BLaER1 treated with 17β-estradiol and CSF1 and Interleukin-3, amounts not matched to agents 10 nM and 100 nM (cell line): ENCODE measurements at regions not wholly inside any gene's neighbourhood (a gene's known extent, or its start where the extent isn't known, plus 50 kb on each side); places are given as distances from the start of the nearest gene placed in this dataset.

Experiments
- H3K27ac ChIP-seq, 11 experiments: shearing (Covaris generic); formaldehyde crosslinking; 2 replicates each; pipeline ENCODE4 v1.8.1; 2022
- H3K27me3 ChIP-seq, 11 experiments: shearing (Covaris generic); formaldehyde crosslinking; 2 replicates each; pipeline ENCODE4 v1.8.1; 2022
- H3K36me3 ChIP-seq, 11 experiments: shearing (Covaris generic); formaldehyde crosslinking; 2 replicates each; pipeline ENCODE4 v1.8.1; 2022
- H3K4me1 ChIP-seq, 10 experiments: shearing (Covaris generic); formaldehyde crosslinking; 2 replicates each; pipeline ENCODE4 v1.8.1; 2022
- H3K4me2 ChIP-seq, 11 experiments: shearing (Covaris generic); formaldehyde crosslinking; 2 replicates each; pipeline ENCODE4 v1.8.1; 2022
- H3K4me3 ChIP-seq, 10 experiments: shearing (Covaris generic); formaldehyde crosslinking; 2 replicates each; pipeline ENCODE4 v1.8.1; 2022
- H3K9ac ChIP-seq, 11 experiments: shearing (Covaris generic); formaldehyde crosslinking; 2 replicates each; pipeline ENCODE4 v1.8.1; 2022
- H3K9me3 ChIP-seq, 11 experiments: shearing (Covaris generic); formaldehyde crosslinking; replicated peaks in 1 of 11; 2 replicates each; pipeline ENCODE4 v1.8.1; 2022
- H4K20me1 ChIP-seq, 11 experiments: shearing (Covaris generic); formaldehyde crosslinking; 2 replicates each; pipeline ENCODE4 v1.8.1; 2022
- Cebpa-rat ChIP-seq, 11 experiments: shearing (Covaris generic); IDR thresholded peaks; 2 replicates each; pipeline ENCODE4 v1.8.1; 2022

DNA sequence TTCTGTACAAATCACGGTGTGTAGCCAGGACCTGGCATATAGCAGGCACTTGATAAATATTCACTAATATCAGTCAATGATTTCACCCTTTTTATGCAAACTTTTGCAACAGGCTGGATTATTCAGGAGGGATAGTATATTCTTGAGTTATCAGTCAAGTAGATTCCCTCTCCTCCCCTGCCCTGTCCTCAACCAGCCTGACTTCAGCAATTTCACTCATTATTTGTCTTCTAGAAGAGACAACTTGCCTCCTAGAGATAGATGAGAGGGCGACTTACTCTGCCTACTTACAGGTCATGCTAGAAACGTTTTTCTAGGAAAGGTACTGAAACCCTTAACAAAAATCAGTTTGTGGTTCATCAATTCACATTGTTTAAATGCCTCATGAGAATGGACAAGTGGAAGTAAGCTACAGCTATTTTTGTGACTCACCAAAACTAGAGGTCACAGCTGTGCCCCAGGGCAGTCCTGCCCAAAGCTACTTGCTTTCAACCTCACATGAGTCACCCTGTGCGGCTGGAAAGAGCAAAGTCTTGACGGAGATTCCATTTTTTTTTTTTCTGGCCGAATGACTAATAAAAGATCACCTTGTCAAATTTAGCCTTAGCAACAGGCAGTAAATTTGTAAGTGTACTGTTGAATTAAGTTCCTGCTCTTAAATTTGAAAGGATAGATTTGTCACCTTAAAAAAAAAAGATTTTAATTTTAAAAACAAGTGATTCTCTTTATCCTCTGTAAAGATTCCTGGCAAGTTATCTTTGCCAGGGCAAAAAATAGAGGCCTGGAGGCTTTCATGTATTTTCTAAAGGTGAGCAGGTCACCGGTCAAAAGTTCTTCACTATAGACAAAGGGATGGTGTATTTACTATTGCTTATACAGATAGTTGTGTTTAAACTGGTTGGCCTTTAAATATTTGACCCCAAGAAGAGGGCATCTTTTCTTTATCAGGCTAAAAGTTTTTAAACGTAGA lies 109.0 kb upstream of the SLC35G4 start:
- no peaks in the 10 kb centered on the region; a peak in 1 of 22 replicates for H4K20me1 ChIP-seq
- no peak for TF ChIP-seq Cebpa-rat (IDR thresholded peaks at IDR 0.05)
- peak overlapping the region in 8 of 11 experiments; percentile 4 to 69 (median 56); a peak in 14 of 22 replicates for H3K27ac ChIP-seq
- no peaks in the 10 kb centered on the region for H3K27me3 ChIP-seq
- H3K4me2 ChIP-seq, result peak overlapping the region; percentile 22 to 78 (median 55)
- H3K9ac ChIP-seq, result no peak overlapping the region; a peak in 2 of 22 replicates
- peaks cover 19 to 48% (median 37%) of the 10 kb centered on the region in 10 experiments for H3K4me1 ChIP-seq
- no peaks in the 10 kb centered on the region for H3K9me3 ChIP-seq
- no peaks in the 10 kb centered on the region for H3K36me3 ChIP-seq
- no peak overlapping the region for H3K4me3 ChIP-seq

DNA sequence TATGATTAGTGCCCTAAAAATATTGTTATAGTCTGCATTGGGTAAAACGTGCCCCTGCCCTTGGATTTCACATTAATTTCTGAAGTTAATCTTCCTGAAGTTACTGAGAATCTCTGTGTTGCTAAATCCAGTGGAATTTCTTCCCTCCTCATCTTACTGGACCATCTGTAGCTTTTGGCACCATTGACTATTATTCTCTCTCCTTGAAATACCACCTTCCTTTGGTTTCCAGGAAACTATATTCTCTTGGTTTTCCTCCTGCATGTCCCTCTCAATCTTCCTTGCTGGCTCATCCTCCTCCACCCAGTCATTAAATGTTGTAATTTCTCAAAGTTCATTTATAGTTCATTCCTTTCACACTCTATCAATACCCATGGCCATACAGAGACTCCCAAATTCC lies 110.6 kb upstream of the SLC35G4 start:
- Histone ChIP-seq H3K4me3 (no peak overlapping the region), H3K4me1 (peaks cover 19 to 48% (median 37%) of the 10 kb centered on the region in 10 experiments), H3K27me3 (no peaks in the 10 kb centered on the region), H3K9me3 (no peaks in the 10 kb centered on the region), H3K9ac (no peak overlapping the region), H3K36me3 (no peaks in the 10 kb centered on the region), H4K20me1 (no peaks in the 10 kb centered on the region), H3K27ac (peak overlapping the region in 1 of 11 experiments; percentile 67; a peak in 2 of 22 replicates), H3K4me2 (peak overlapping the region in 5 of 11 experiments; percentile 46 to 78 (median 63); a peak in 5 of 22 replicates)
- no peak for TF ChIP-seq Cebpa-rat (IDR thresholded peaks at IDR 0.05)

DNA sequence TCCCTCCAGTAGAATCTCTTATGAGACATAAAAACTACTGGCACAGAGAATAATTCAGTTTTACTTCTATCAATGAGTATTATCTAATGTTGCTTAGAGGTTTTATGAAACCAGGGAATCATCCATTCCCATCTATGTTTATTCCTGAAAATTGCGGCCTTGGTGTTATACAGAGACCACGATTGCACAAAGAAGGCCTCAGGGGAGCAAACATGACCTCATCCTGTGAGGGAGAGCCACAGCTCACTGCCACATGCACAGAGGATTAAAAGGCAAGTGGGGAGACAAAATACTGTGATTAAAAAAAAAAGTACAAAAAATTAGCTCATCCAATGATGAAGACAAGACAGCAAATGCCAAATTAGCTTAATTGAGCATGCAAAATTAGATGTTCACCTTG lies 111.8 kb upstream of the SLC35G4 start:
- H3K27me3 ChIP-seq, result no peaks in the 10 kb centered on the region
- peaks cover 19 to 48% (median 37%) of the 10 kb centered on the region in 10 experiments for H3K4me1 ChIP-seq
- peak overlapping the region in 9 of 11 experiments; percentile 24 to 78 (median 46); a peak in 16 of 22 replicates for H3K4me2 ChIP-seq

DNA sequence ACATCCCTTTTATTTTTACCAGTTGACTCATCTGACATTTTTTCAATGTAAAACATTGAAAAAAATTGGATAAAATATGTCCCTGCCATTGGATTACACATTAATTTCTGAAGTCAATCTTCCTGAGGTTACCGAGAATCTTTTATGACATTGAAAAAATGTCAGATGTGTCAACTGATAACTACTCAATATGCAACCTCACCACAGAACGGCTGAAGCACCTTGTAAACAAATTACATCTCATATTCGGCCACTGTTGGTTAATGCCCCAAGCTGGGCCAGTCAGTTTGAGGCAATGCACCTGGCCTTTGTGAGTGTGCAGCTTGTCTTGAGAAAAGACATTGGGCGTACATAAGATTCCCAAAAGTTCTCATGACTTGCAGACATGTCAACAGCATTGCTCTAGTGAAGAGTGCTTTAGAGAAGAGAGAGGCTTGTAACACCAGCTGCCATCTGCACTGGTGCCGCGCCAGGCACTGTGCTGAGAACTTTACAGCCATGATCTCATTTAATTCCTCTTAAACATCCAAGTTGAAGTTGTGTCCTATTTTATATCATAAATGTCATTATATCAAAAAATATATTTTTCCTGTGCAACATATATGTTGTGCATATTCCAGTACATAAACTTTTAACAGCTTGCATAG lies 112.7 kb upstream of the SLC35G4 start:
- no peak overlapping the region for H3K9ac ChIP-seq
- TF ChIP-seq Cebpa-rat (IDR thresholded peaks at IDR 0.05), result no peak
- no peak overlapping the region for H3K4me3 ChIP-seq
- peaks cover 19 to 48% (median 37%) of the 10 kb centered on the region in 10 experiments for H3K4me1 ChIP-seq
- no peaks in the 10 kb centered on the region for H3K9me3 ChIP-seq
- no peaks in the 10 kb centered on the region for H3K36me3 ChIP-seq
- no peak overlapping the region for H3K4me2 ChIP-seq
- H4K20me1 ChIP-seq, result no peaks in the 10 kb centered on the region
- no peaks in the 10 kb centered on the region for H3K27me3 ChIP-seq
- H3K27ac ChIP-seq, result no peak overlapping the region

More for the DNA sequence above, 111.8 kb upstream of the SLC35G4 start:
- Histone ChIP-seq H3K4me3 (no peak overlapping the region), H3K9ac (no peak overlapping the region), H4K20me1 (no peaks in the 10 kb centered on the region), H3K36me3 (no peaks in the 10 kb centered on the region), H3K9me3 (no peaks in the 10 kb centered on the region), H3K27ac (no peak overlapping the region)
- peak in 2 of 11 experiments; percentile 13 to 18; a peak in 1 of 22 replicates for TF ChIP-seq Cebpa-rat (IDR thresholded peaks at IDR 0.05)

DNA sequence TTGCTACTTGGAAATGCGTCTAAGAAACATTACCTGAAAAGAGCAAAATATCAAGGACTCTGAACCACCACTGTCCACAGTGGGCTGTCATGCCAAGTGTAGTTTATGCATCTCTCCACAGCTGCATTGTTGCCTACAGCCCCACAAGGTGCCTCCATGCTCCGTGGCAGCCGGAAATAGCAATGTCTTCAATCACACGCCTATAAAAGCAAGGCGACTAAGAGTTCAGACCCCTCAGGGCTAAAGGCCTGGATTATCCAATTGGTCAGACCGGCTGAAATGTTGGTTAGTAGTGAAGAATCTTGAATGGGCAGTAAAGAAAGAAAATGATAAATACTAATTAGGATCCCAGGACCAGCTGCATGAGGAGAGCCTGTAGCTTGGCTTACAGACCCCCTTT lies 114.0 kb upstream of the SLC35G4 start:
- TF ChIP-seq Cebpa-rat (IDR thresholded peaks at IDR 0.05), result no peak
- H3K27me3 ChIP-seq, result no peaks in the 10 kb centered on the region

DNA sequence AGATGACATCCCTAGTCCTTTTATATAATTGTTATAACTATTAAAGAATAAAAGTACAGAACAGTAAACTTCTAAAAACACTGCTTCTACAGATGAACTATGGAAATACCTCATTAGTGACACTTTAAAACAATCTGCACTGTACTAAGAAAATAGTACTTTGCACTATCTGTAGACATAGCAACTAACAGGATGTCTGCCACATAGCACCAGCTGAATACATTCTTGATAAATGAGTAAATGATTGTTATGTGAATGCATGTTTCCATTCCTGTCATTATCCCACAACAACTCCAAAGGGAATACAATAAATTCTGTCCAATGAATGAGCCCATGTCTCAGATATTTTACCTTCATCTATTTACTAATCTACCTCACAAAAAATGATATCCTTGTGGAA lies 115.3 kb upstream of the SLC35G4 start:
- TF ChIP-seq Cebpa-rat (IDR thresholded peaks at IDR 0.05), result no peak

More for the DNA sequence above, 114.0 kb upstream of the SLC35G4 start:
- Histone ChIP-seq H3K9ac (no peak overlapping the region), H3K4me3 (no peak overlapping the region), H3K27ac (no peak overlapping the region), H3K36me3 (no peaks in the 10 kb centered on the region), H3K4me1 (peaks cover 8 to 40% (median 28%) of the 10 kb centered on the region in 10 experiments), H3K4me2 (no peak overlapping the region), H3K9me3 (no peaks in the 10 kb centered on the region; a peak in 1 of 22 replicates), H4K20me1 (no peaks in the 10 kb centered on the region)

DNA sequence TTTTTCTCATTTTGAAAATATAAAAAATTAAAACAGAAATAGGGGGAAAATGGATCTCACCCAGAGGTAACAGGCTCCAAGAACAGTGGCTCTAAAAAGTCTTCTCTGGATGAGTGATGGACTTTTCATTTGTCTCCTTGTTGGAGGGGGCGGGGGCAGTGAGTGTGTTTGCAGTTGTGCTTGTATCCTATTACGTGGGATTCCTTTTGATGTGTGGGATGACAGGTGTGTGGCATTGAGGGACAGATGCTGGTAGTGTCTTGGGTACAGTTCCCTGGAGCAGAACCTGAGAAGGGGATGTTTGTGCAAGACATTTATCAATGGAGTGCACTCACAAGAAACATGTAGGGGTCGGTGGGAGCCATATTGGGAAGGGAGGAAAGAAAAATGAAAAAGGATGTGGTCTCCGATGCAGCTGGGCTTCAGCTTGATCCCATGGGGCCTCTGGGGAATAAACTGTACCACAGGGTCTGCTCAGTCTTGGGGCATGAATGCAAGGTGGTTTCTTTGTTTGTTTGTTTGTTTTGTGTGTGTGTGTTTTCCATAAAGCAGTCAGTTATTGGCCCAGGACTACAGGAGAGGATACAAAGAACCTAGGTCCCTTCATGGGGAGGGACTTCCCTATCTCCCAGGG lies 120.0 kb upstream of the SLC35G4 start:
- peak overlapping the region in 6 of 11 experiments; percentile 28 to 60 (median 44); a peak in 10 of 22 replicates for H3K27ac ChIP-seq
- 0 out of 20 replicates have a peak overlapping the region, but pooled peaks of 1 of the 10 experiments have one; percentile 7 for H3K4me3 ChIP-seq
- H3K4me2 ChIP-seq, result peak overlapping the region in 9 of 11 experiments; percentile 30 to 71 (median 61); a peak in 20 of 22 replicates
- no peaks in the 10 kb centered on the region; a peak in 1 of 22 replicates for H3K9me3 ChIP-seq
- peaks cover 0 to 26% (median 21%) of the 10 kb centered on the region in 10 experiments; a peak in 16 of 20 replicates for H3K4me1 ChIP-seq
- no peaks in the 10 kb centered on the region for H3K27me3 ChIP-seq
- H3K36me3 ChIP-seq, result no peaks in the 10 kb centered on the region
- TF ChIP-seq Cebpa-rat (IDR thresholded peaks at IDR 0.05), result no peak
- H3K9ac ChIP-seq, result no peak overlapping the region
- no peaks in the 10 kb centered on the region for H4K20me1 ChIP-seq

More for the DNA sequence above, 115.3 kb upstream of the SLC35G4 start:
- no peaks in the 10 kb centered on the region for H3K36me3 ChIP-seq
- H3K4me1 ChIP-seq, result peaks cover 0 to 40% (median 29%) of the 10 kb centered on the region in 10 experiments; a peak in 16 of 20 replicates
- no peak overlapping the region for H3K27ac ChIP-seq
- H3K9me3 ChIP-seq, result no peaks in the 10 kb centered on the region; a peak in 1 of 22 replicates
- H3K9ac ChIP-seq, result no peak overlapping the region
- H3K4me3 ChIP-seq, result no peak overlapping the region
- no peaks in the 10 kb centered on the region for H4K20me1 ChIP-seq
- H3K4me2 ChIP-seq, result no peak overlapping the region
- H3K27me3 ChIP-seq, result no peaks in the 10 kb centered on the region

DNA sequence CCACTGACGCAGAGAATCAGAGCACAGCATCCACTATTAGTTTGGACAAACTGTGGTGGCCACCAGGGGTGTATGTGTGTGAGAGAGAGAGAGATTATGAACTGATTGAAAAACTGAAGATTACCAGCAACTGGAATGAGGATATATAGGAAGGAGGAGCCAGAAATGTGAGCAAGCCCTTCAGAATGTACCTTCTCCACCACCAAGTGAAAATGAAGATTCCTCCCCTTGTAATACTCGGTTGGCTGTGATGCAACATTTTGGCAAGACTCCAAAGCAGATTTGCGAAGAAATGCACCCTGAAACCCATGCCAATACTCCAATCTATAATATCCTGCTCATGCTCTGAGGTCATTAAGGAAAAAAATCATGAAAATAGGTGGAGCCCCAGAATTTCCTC lies 121.2 kb upstream of the SLC35G4 start:
- Histone ChIP-seq H3K4me3 (no peak overlapping the region), H3K27me3 (no peaks in the 10 kb centered on the region), H3K36me3 (no peaks in the 10 kb centered on the region), H3K4me2 (0 out of 22 replicates have a peak overlapping the region, but pooled peaks of 2 of the 11 experiments have one; percentile 60 to 71), H3K9me3 (no peaks in the 10 kb centered on the region; a peak in 1 of 22 replicates), H3K9ac (no peak overlapping the region), H3K4me1 (peaks cover 0 to 26% (median 21%) of the 10 kb centered on the region in 10 experiments; a peak in 16 of 20 replicates), H3K27ac (peak overlapping the region in 1 of 11 experiments; percentile 52; a peak in 1 of 22 replicates), H4K20me1 (no peaks in the 10 kb centered on the region)
- TF ChIP-seq Cebpa-rat (IDR thresholded peaks at IDR 0.05), result peak in 1 of 11 experiments; percentile 12; a peak in 1 of 22 replicates
